IMR-90 (cell line): ENCODE measurements at regions not wholly inside any gene's neighbourhood (a gene's known extent, or its start where the extent isn't known, plus 50 kb on each side); places are given as distances from the start of the nearest gene placed in this dataset.

ENCODE experiments used
- ATAC-seq: fragments of 200-7000 bp; cut with Tn5 transposase; 2 replicates; pipeline ENCODE4 v1.9.1; 2020; ENCODE audit warnings: low read depth, mild to moderate bottlenecking, moderate library complexity
- BruUV-seq: library from RNA; stranded (reverse); fragments of 400-500 nt; replicated peaks from 2 replicates; lab custom pipeline; 2021; lab: Mats Ljungman, UMichigan
- CTCF ChIA-PET: fragments of 300-600 bp; formaldehyde crosslinking; extraction: SDS; loops from one replicate; lab custom pipeline; 2021; ENCODE audit warnings: antibody characterized with exemption; lab: Yijun Ruan, JAX
- POLR2A ChIA-PET: fragments of 300-600 bp; sonication (Branson Sonifier 250); formaldehyde crosslinking; loops from one replicate; lab custom pipeline; 2022; ENCODE audit warnings: antibody characterized with exemption; ENCODE audit not compliant: unreplicated experiment; lab: Charles Lee
- DNase-seq: peaks from one replicate; pipeline ENCODE4 v3.0.0; 2013
- H2AFZ ChIP-seq: replicated peaks from 2 replicates; pipeline ENCODE3; 2013; ENCODE audit warnings: low read length, mild to moderate bottlenecking; ENCODE audit not compliant: poor library complexity
- H2AK5ac ChIP-seq: 2 replicates; pipeline ENCODE4 v1.6.1; 2013; ENCODE audit warnings: low read depth, low read length, inconsistent platforms
- H2AK9ac ChIP-seq: replicated peaks from 2 replicates; pipeline ENCODE3; 2013; ENCODE audit warnings: mild to moderate bottlenecking, low read depth, low read length, moderate library complexity; ENCODE audit not compliant: poor library complexity
- H2BK120ac ChIP-seq: 2 replicates; pipeline ENCODE4 v1.6.1; 2013; ENCODE audit warnings: low read depth, low read length, inconsistent platforms
- H2BK15ac ChIP-seq: 3 replicates; pipeline ENCODE4 v1.6.1; 2013; ENCODE audit warnings: low read depth, low read length, inconsistent platforms
- H2BK20ac ChIP-seq: 2 replicates; pipeline ENCODE4 v1.6.1; 2013; ENCODE audit warnings: low read depth, mild to moderate bottlenecking, inconsistent platforms, low read length, moderate library complexity
- H2BK5ac ChIP-seq: 2 replicates; pipeline ENCODE4 v1.6.1; 2013; ENCODE audit warnings: mild to moderate bottlenecking, low read depth, low read length, inconsistent platforms; ENCODE audit not compliant: poor library complexity, severe bottlenecking
- H3K14ac ChIP-seq: replicated peaks from 2 replicates; pipeline ENCODE4 v1.6.1; 2013; ENCODE audit warnings: low read depth, low read length, inconsistent platforms
- H3K18ac ChIP-seq: 2 replicates; pipeline ENCODE4 v1.6.1; 2013; ENCODE audit warnings: low read depth, low read length, control low read depth
- H3K23ac ChIP-seq: 2 replicates; pipeline ENCODE4 v1.6.1; 2013; ENCODE audit warnings: low read depth, low read length, inconsistent platforms
- H3K27ac ChIP-seq: 2 replicates; pipeline ENCODE4 v1.5.1; 2013; ENCODE audit warnings: mild to moderate bottlenecking, control low read depth, low read length; ENCODE audit not compliant: insufficient read depth
- H3K27me3 ChIP-seq: 2 replicates; pipeline ENCODE4 v1.6.1; 2013; ENCODE audit warnings: low read length; ENCODE audit not compliant: control insufficient read depth, insufficient read depth
- H3K36me3 ChIP-seq: 2 replicates; pipeline ENCODE4 v1.6.1; 2013; ENCODE audit warnings: low read length, mixed read lengths; ENCODE audit not compliant: control insufficient read depth, insufficient read depth
- H3K4ac ChIP-seq: 2 replicates; pipeline ENCODE4 v1.6.1; 2013; ENCODE audit warnings: low read depth, low read length, inconsistent platforms
- H3K4me1 ChIP-seq: 2 replicates; pipeline ENCODE4 v1.6.1; 2013; ENCODE audit warnings: low read length, mixed read lengths; ENCODE audit not compliant: control insufficient read depth, insufficient read depth
- H3K4me2 ChIP-seq: 2 replicates; pipeline ENCODE4 v1.6.1; 2013; ENCODE audit warnings: low read depth, mild to moderate bottlenecking, control low read depth, low read length, moderate library complexity
- H3K4me3 ChIP-seq: 2 replicates; pipeline ENCODE4 v1.5.1; 2013; ENCODE audit warnings: low read depth, mild to moderate bottlenecking, control low read depth, low read length, moderate library complexity; ENCODE audit not compliant: insufficient read depth
- H3K56ac ChIP-seq: 2 replicates; pipeline ENCODE4 v1.6.1; 2013; ENCODE audit warnings: low read length, inconsistent platforms; ENCODE audit not compliant: insufficient read depth; ENCODE audit errors: extremely low read depth
- H3K79me1 ChIP-seq, 2 experiments: 2 replicates each; pipeline ENCODE4 v1.6.1; 2013; ENCODE audit warnings: low read length in 2 of 2, inconsistent platforms in 1 of 2, low read depth in 1 of 2
- H3K9ac ChIP-seq: 2 replicates; pipeline ENCODE4 v1.6.1; 2013; ENCODE audit warnings: low read depth, low read length, control low read depth
- H3K9me1 ChIP-seq: 2 replicates; pipeline ENCODE4 v1.6.1; 2013; ENCODE audit warnings: low read length, inconsistent platforms; ENCODE audit not compliant: insufficient read depth
- H3K9me3 ChIP-seq: 2 replicates; pipeline ENCODE4 v1.6.1; 2013; ENCODE audit warnings: low read length; ENCODE audit not compliant: control insufficient read depth, insufficient read depth
- H4K20me1 ChIP-seq: 2 replicates; pipeline ENCODE4 v1.6.1; 2013; ENCODE audit warnings: low read length, inconsistent platforms; ENCODE audit not compliant: insufficient read depth
- H4K5ac ChIP-seq: 2 replicates; pipeline ENCODE4 v1.6.1; 2013; ENCODE audit warnings: mild to moderate bottlenecking, low read depth, low read length, control low read depth
- H4K8ac ChIP-seq, 2 experiments: 2 replicates each; pipeline ENCODE4 v1.6.1; 2013; ENCODE audit warnings: low read depth in 2 of 2, low read length in 2 of 2, control low read depth in 1 of 2, inconsistent platforms in 1 of 2
- H4K91ac ChIP-seq: 2 replicates; pipeline ENCODE4 v1.6.1; 2013; ENCODE audit warnings: low read depth, low read length, inconsistent platforms; ENCODE audit not compliant: insufficient read depth
- CTCF ChIP-seq: conservative IDR thresholded peaks from 2 replicates; pipeline ENCODE4 v1.5.1; 2012; ENCODE audit warnings: mild to moderate bottlenecking, low read depth, low read length, improper control_type of control experiment
- SMC3 ChIP-seq: fragments of 150-350 bp; IDR thresholded peaks from 2 replicates; pipeline ENCODE4 v1.6.1; 2016; ENCODE audit warnings: low read depth, mild to moderate bottlenecking, antibody characterized with exemption, low read length, moderate library complexity
- WGBS, 2 experiments: methylation state at CpG; one replicate each; pipeline versions ENCODE4 v1.1.5 to v1.1.7; 2013; ENCODE audit warnings: missing lambda C conversion rate in 2 of 2; ENCODE audit not compliant: insufficient read length in 1 of 2; ENCODE audit errors: extremely low coverage in 2 of 2; 5-methylcytosine and 5-hydroxymethylcytosine counted together
- dilution Hi-C: fragments of 300-500 bp; cut with HindIII; formaldehyde crosslinking; loops from one replicate; pipeline ENCODE4 v1.14.3; 2018; ENCODE audit warnings: low sequenced_read_pairs; ENCODE audit not compliant: unreplicated experiment
- in situ Hi-C: fragments of 300-500 bp; cut with MboI; formaldehyde crosslinking; loops from 3 replicates; pipeline ENCODE4 v1.14.3; 2019; ENCODE audit warnings: low sequenced_read_pairs, inconsistent platforms, mixed read lengths
- intact Hi-C: fragments of 100-400 bp; cut with micrococcal nuclease; formaldehyde crosslinking; loops from 2 replicates; pipeline ENCODE4 v1.10.0; 2022

DNA sequence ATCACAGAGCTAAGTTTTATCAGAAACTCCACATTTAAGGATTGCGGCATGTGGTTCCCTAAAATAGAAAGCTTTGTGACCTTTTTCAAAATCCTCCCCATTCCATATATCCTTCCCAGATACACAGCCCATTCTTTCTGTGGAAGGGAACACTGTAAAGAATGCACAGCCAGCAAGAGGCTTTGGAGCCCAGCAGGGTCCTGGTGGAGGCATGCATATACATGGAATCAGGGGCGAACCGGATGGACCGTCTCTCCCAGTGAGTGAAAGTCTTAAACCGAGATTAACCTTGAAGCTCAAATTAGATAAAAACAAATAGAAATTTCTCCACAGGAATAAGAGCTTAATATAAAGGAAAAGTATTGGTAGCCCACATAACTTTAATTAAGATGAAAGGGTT is 436.2 kb upstream of the MDFIC2 start:
- POLR2A ChIA-PET = no interaction called here
- Histone ChIP-seq H3K14ac (no peak overlapping the region), H3K4me1 (no peaks in the 10 kb centered on the region), H2AK9ac (no peak overlapping the region), H3K23ac (no peak overlapping the region), H3K4me2 (no peak overlapping the region), H3K9me1 (no peaks in the 10 kb centered on the region), H2AFZ (no peak overlapping the region), H3K4me3 (no peak overlapping the region), H2BK120ac (no peak overlapping the region), H3K9ac (no peak overlapping the region), H3K27me3 (no peaks in the 10 kb centered on the region), H4K20me1 (no peaks in the 10 kb centered on the region), H3K56ac (no peak overlapping the region), H3K79me1 (no peaks in the 10 kb centered on the region), H2BK15ac (no peak overlapping the region), H4K8ac (no peak overlapping the region), H2AK5ac (no peak overlapping the region), H2BK20ac (no peak overlapping the region), H3K4ac (no peak overlapping the region), H3K36me3 (no peaks in the 10 kb centered on the region), H4K91ac (no peak overlapping the region), H3K27ac (no peak overlapping the region), H4K5ac (no peak overlapping the region), H2BK5ac (no peak overlapping the region), H3K9me3 (no peaks in the 10 kb centered on the region), H3K18ac (no peak overlapping the region)
- DNase-seq = no peak
- in situ Hi-C loops = no loop called here
- CTCF ChIA-PET = interaction anchor here (1.1 kb wide), 1 partner anchor 12 kb away, joined by 3 read pairs; no protein-coding TSS in a partner anchor
- WGBS, 2 experiments = 100% methylated on average over 1 of the region's 5 CpGs; no CpG with 5 or more reads in 1 of the 2 experiments
- intact Hi-C loops = no loop called here
- no peak for ATAC-seq
- no TSS peak for BruUV-seq
- no peak for TF ChIP-seq CTCF
- TF ChIP-seq SMC3 = no peak
- dilution Hi-C loops = no loop called here
